Tibial nerve (tissue), 4 donors: ENCODE measurements at regions not wholly inside any gene's neighbourhood (a gene's known extent, or its start where the extent isn't known, plus 50 kb on each side); places are given as distances from the start of the nearest gene placed in this dataset.

Experiments
- DNase-seq, 2 donors: peaks; one replicate each; pipeline ENCODE4 v3.0.0-alpha.2; 2019; ENCODE audit warnings: low spot score in 2 of 2
- H3K27ac ChIP-seq, 4 donors: fragments of 200-600 bp; sonication (generic) in 3 of 4; one replicate each; pipeline ENCODE4 v1.5.1; 2017 to 2019; ENCODE audit warnings: mild to moderate bottlenecking in 1 of 4
- H3K27me3 ChIP-seq, 2 donors: fragments of 200-600 bp; sonication (generic) in 1 of 2; one replicate each; pipeline versions ENCODE4 v1.5.1 to v1.6.0; 2017 to 2019
- H3K36me3 ChIP-seq, 3 donors: fragments of 200-600 bp; sonication (generic); one replicate each; pipeline ENCODE4 v1.5.1; 2018 to 2019
- H3K4me1 ChIP-seq, 4 donors: fragments of 200-600 bp; sonication (generic) in 3 of 4; one replicate each; pipeline ENCODE4 v1.5.1; 2017 to 2019
- H3K4me3 ChIP-seq, 4 donors: fragments of 200-600 bp; sonication (generic) in 3 of 4; one replicate each; pipeline ENCODE4 v1.5.1; 2017 to 2019; ENCODE audit warnings: mild to moderate bottlenecking in 1 of 4, moderate library complexity in 1 of 4
- H3K9me3 ChIP-seq, 4 donors: fragments of 200-600 bp; sonication (generic) in 3 of 4; one replicate each; pipeline ENCODE4 v1.5.1; 2017 to 2019
- EP300 ChIP-seq, 2 donors: sonication (generic); formaldehyde crosslinking; IDR thresholded peaks; one replicate each; pipeline ENCODE4 v1.6.1; 2017; ENCODE audit warnings: antibody characterized with exemption in 2 of 2, mild to moderate bottlenecking in 1 of 2
- POLR2A ChIP-seq, 2 donors: fragments of 450-650 bp; IDR thresholded peaks; one replicate each; pipeline ENCODE4 v1.6.1; 2017; ENCODE audit warnings: antibody characterized with exemption in 2 of 2, mild to moderate bottlenecking in 2 of 2, moderate library complexity in 2 of 2
- WGBS, 2 donors: methylation state at CpG; one replicate each; pipeline ENCODE4 v1.1.5; 2018; 5-methylcytosine and 5-hydroxymethylcytosine counted together
- TF ChIP-seq, protein P1 (sequence below), 5 experiments: fragments of 200-600 bp in 3 of 5; fragments of 450-650 bp in 2 of 5; sonication (generic) in 3 of 5; IDR thresholded peaks; one replicate each; pipeline ENCODE4 v1.5.1; 2016 to 2019; ENCODE audit warnings: antibody characterized with exemption in 5 of 5, mild to moderate bottlenecking in 3 of 5, moderate library complexity in 2 of 5

DNA sequence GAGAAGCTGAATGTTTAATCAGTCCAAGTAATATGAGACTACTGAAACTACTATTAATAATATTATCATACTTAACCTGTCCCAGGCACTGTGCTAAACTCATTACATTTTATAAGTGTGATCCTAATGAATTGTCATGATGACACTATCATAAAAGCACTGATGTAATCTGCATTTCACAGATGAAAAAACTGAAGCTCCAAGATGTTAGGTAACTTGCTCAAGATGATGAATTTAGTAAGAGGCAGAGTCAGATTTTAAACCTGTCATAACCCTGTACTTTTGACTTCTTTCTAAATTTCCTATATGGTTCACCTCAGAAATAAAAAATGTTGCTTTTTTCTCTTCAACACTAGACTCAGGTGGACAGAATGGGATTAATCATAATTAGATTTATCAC is 237.6 kb downstream of the ALDH8A1 start:
- Histone ChIP-seq H3K4me3 (no peak overlapping the region), H3K27me3 (no peaks in the 10 kb centered on the region), H3K4me1 (peaks cover 0 to 7% (median 0%) of the 10 kb centered on the region in 4 donors), H3K36me3 (no peaks in the 10 kb centered on the region), H3K27ac (no peak overlapping the region), H3K9me3 (peaks cover 0 to 4% (median 0%) of the 10 kb centered on the region in 4 donors)
- TF ChIP-seq EP300 (IDR thresholded peaks at IDR 0.05) (no peak), POLR2A (IDR thresholded peaks at IDR 0.05) (no peak)
- TF ChIP-seq, protein P1, sequence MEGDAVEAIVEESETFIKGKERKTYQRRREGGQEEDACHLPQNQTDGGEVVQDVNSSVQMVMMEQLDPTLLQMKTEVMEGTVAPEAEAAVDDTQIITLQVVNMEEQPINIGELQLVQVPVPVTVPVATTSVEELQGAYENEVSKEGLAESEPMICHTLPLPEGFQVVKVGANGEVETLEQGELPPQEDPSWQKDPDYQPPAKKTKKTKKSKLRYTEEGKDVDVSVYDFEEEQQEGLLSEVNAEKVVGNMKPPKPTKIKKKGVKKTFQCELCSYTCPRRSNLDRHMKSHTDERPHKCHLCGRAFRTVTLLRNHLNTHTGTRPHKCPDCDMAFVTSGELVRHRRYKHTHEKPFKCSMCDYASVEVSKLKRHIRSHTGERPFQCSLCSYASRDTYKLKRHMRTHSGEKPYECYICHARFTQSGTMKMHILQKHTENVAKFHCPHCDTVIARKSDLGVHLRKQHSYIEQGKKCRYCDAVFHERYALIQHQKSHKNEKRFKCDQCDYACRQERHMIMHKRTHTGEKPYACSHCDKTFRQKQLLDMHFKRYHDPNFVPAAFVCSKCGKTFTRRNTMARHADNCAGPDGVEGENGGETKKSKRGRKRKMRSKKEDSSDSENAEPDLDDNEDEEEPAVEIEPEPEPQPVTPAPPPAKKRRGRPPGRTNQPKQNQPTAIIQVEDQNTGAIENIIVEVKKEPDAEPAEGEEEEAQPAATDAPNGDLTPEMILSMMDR (IDR thresholded peaks at IDR 0.05), result no peak
- DNase-seq, result no peak

DNA sequence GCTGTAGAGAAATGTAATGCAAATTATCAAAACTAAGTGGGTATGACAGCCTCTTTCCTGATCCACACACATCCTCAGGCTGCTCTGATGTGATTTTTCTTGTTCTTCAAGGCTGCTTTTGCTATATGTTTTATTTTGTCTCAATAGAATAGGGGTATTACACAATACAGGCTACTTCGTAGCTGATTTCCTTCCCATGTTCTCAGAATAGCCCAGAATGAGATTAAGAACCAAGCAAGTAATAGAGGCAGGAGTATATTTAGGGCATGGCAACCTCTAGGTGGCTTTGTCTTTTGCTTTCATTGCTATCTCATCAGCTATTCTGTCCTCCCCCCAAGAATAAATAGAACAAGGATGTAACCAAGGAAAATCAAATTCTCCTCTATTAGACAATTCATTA is 241.8 kb downstream of the ALDH8A1 start:
- 76 to 81% methylated on average over 1 of the region's 1 CpG for WGBS, 2 donors
- H3K9me3 ChIP-seq, result no peaks in the 10 kb centered on the region
- H3K36me3 ChIP-seq, result no peaks in the 10 kb centered on the region
- DNase-seq, result no peak
- H3K4me1 ChIP-seq, result no peaks in the 10 kb centered on the region
- TF ChIP-seq, protein P1 (IDR thresholded peaks at IDR 0.05), result no peak
- no peak for TF ChIP-seq EP300 (IDR thresholded peaks at IDR 0.05)
- no peak for TF ChIP-seq POLR2A (IDR thresholded peaks at IDR 0.05)
- H3K27ac ChIP-seq, result no peak overlapping the region
- H3K4me3 ChIP-seq, result no peak overlapping the region
- H3K27me3 ChIP-seq, result no peaks in the 10 kb centered on the region

DNA sequence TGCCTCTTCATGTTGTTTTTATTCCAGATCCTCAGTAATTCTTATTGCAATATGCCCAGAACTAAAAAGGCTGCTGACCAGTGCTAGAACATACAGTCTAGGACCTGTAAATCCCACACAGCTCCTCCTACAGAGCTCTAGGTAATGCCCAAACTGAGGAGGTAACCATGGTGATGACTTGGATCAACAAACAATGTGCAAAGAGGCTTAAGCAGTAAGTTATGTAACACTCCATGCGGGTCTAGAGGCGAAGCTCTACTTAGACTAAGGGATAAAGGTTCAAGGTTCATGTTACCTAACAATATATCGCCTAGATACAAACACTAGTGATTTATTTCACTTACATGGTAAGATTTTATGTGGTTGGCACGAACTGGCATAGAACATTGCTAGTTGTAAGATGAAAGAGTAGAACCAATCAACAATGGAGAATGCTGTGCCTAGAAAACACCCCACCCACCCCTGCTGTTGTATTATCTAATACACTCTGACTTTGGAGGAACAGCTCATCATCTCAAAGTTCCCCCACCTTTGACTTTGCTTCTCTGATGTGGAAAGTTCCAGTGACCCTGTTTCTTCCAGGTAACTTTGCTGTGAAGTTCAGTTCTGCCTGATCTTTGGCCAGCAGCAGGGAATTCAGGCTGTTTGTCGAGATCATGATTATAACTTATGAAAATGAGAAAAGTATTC is 242.4 kb downstream of the ALDH8A1 start:
- 65 to 76% methylated on average over 5 of the region's 5 CpGs for whole genome bisulfite sequencing, 2 donors
- H3K9me3 ChIP-seq, result no peaks in the 10 kb centered on the region
- no peak overlapping the region for H3K4me3 ChIP-seq
- no peaks in the 10 kb centered on the region for H3K4me1 ChIP-seq
- no peaks in the 10 kb centered on the region for H3K27me3 ChIP-seq
- DNase-seq, result no peak
- no peak for TF ChIP-seq EP300 (IDR thresholded peaks at IDR 0.05)
- TF ChIP-seq, protein P1 (IDR thresholded peaks at IDR 0.05), result no peak
- TF ChIP-seq POLR2A (IDR thresholded peaks at IDR 0.05), result no peak
- H3K36me3 ChIP-seq, result no peaks in the 10 kb centered on the region
- H3K27ac ChIP-seq, result no peak overlapping the region

DNA sequence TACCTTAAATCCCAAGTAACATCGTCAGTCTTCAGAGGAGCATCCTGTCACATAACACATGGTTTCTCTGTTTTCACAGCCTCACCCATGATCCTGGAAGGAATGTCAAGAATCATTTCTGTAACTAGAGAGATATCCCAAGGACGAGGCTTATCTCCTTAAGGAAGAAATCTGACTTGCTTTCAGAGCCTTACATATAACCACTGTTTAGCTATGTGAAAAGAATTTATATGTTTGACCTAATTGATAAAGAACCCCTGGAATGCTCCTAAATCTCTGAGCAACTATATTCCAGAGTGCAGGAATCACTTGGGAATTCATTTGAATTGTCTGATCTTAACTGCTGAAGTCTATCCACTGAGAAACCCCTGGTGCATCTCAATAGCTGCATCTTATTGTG is 243.1 kb downstream of the ALDH8A1 start:
- H3K27ac ChIP-seq, result no peak overlapping the region
- H3K27me3 ChIP-seq, result no peaks in the 10 kb centered on the region
- DNase-seq, result no peak
- no peaks in the 10 kb centered on the region for H3K9me3 ChIP-seq
- H3K4me3 ChIP-seq, result no peak overlapping the region
- no peaks in the 10 kb centered on the region for H3K4me1 ChIP-seq
- H3K36me3 ChIP-seq, result no peaks in the 10 kb centered on the region
- 31 to 45% methylated on average over 2 of the region's 2 CpGs for WGBS, 2 donors
- no peak for TF ChIP-seq EP300 (IDR thresholded peaks at IDR 0.05)
- TF ChIP-seq, protein P1 (IDR thresholded peaks at IDR 0.05), result no peak
- no peak for TF ChIP-seq POLR2A (IDR thresholded peaks at IDR 0.05)

DNA sequence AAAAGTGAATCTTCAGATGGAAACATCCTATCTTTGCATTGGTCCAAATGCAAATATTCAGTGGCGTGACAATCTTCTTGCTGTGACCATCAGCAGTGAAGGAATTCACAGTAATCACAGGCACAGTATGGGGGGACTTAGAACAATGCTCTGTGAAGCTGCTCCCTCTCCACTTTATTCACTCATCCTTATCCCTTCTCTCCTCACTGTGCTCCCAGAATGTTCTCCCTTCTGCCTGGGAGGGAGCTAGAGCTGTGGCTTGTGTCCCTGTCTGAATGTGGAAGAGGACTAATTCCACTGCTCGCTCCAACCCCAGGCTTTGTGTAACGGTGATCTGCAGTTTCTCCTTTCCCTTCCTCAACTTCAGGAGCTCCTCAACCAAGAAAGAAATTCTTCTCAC is 243.7 kb downstream of the ALDH8A1 start:
- no peak for DNase-seq
- Histone ChIP-seq H3K27me3 (no peaks in the 10 kb centered on the region), H3K27ac (no peak overlapping the region), H3K36me3 (no peaks in the 10 kb centered on the region), H3K4me3 (no peak overlapping the region), H3K9me3 (no peaks in the 10 kb centered on the region), H3K4me1 (no peaks in the 10 kb centered on the region)
- WGBS, 2 donors, result 75 to 80% methylated on average over 3 of the region's 3 CpGs
- no peak for TF ChIP-seq POLR2A (IDR thresholded peaks at IDR 0.05)
- TF ChIP-seq, protein P1 (IDR thresholded peaks at IDR 0.05), result no peak
- TF ChIP-seq EP300 (IDR thresholded peaks at IDR 0.05), result no peak
